Stimulated activated CD8-positive, alpha-beta memory T cell treated with anti-CD3 and anti-CD28 coated beads, Interleukin-2, amount 100 ng/mL, for 1 hour (primary cell): ENCODE measurements at regions not wholly inside any gene's neighbourhood (a gene's known extent, or its start where the extent isn't known, plus 50 kb on each side); places are given as distances from the start of the nearest gene placed in this dataset.
"Not testable (repeated sequence)": the region's sequence is repeated elsewhere in the genome, so short reads cannot be mapped to it uniquely, and the experiment has no call there.

Source experiments
- DNase-seq, 2 donors: peaks; one replicate each; pipeline ENCODE4 v3.0.0-alpha.2; 2020; ENCODE audit warnings: low read depth in 2 of 2

DNA sequence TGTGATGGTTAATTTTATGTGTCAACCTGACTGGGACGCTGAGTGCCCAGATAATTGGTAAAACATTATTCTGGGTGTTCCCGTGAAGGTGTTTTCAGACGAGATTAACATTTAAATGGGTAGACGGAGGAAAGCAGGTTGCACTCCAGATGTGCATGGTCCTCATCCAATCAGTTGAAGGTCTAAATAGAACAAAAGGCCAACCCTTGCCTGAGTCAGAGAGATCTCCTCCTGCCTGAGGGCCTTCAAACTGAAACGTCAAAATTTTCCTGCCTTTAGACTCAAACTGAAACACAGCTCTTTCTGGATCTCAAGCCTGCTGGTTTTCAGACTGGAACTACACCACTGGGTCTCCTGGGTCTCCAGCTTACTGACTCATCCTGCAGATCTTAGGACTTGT, 73.5 kb downstream of the NPIPA8 start:
- DNase-seq: not testable (repeated sequence)

DNA sequence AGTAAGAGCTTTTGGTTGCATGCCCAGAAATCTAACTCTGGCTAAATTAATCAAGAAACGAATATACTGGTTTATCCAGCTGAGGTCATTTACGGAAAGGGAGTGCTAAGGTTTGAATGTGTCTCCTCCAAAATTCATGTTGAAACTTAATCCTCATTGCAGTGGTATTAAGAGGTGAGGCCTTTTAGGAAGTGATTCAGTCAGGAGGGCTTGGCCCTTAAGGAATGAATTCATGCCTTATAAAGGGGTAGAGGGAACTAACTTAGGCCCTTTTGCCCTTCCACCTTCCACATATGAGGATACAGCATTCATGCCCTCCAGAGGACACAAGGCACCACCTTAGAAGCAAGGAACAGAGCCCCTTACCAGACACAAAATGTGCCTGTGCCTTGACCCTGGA, 74.7 kb downstream of the NPIPA8 start:
- DNase-seq: not testable (repeated sequence)

DNA sequence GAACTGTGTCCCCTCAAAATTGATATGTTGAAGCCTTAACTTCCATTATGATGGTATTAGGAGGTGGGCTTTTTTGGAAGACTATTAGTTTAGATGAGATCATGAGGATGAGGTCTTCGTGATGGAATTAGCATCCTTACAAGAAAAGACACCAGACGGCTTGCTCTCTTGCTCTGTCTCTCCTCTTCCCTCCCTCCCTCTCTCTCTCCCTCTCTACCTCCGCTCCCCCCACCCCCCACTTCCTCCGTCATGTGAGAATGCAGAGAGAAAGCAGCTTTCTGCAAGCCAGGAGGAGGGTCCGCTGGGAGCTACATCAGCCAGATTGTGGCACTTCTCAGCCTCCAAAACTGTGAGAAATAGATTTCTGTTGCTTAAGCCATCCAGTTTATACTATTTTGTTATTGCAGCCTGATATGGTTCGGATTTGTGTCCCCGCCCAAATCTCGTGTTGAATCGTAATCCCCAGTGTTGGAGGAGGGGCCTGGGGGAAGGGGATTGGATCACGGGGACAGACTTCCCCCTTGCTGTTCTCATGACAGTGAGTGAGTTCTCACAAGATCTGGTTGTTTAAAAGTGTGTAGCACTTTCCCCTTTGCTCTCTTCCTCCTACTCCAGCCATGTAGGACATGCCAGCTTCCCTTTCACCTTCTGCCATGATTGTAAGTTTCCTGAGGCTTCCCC, 76.9 kb downstream of the NPIPA8 start:
- not testable (repeated sequence) for DNase-seq

DNA sequence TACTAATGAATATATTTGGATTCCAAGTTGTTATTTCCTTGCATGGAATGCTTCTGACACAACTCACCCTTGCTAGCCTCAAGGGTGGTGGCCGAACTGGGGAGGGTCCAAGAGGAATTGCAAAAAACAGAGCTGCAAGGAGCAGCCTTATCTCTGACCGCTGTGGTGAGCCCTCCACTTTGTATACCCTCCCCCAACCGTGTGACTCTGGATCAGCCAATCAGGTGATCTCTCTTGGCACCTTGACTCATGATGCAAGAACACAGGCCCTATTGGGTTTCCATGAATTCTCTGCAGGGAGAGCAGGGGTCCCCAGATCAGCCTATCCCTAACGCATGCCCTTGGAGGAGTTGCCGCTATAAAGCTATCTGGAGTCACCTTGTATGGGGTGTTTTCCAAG, 83.6 kb downstream of the NPIPA8 start:
- DNase-seq: not testable (repeated sequence)

- DNase-seq: not testable (repeated sequence)
Observed at GRCh38 chr16:18230505-18230904, 106.0 kb downstream of the NPIPA8 start.

GRCh38 chr16:18222054-18223009, 114.2 kb downstream of the NPIPA8 start:
- not testable (repeated sequence) for DNase-seq

DNA sequence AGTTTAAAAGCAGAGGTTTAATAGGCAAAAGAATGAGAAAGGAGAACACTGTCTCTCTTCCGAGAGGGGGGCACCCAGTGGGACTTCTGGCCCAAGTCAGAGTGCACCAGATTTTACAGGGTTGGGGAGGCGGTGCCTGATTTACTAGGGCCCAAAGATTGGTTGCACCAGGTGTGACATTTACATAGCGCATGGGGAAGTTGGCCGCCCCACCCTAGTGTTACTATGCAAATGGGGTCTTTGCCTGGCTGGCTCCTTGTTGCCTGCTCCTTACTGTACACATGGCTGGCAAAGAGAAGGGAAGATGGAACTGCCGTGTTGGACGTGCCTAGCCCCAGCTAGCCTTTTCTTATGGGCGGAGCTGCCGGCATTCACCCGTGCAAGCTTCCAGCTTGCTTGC, 118.8 kb downstream of the NPIPA8 start:
- not testable (repeated sequence) for DNase-seq

- DNase-seq: not testable (repeated sequence)
Observed at GRCh38 chr16:18216814-18217213, 119.7 kb downstream of the NPIPA8 start.

- DNase-seq: not testable (repeated sequence)
Observed at GRCh38 chr16:18213810-18214209, 122.7 kb downstream of the NPIPA8 start.

GRCh38 chr16:18211505-18211904, 125.0 kb downstream of the NPIPA8 start:
- DNase-seq: not testable (repeated sequence)

DNA sequence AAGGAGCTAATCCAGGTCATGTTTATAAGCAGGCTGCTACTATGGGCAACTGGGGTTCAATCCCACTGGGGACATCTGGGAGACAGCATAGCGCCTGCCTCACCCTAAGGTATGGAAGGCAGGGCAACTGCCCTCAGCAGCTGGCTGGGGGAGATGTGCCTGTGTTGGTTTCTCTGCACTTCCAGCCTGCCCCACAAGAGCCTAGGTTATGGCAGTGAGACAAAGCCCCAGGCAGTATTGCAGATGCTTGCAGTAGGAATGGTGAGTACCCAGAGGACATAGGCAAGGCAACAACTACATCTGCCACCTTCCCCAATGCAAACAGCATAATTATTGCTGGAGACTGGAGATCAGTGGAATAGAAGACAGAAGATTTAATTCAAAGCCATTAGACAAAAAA, 131.8 kb downstream of the NPIPA8 start:
- DNase-seq: not testable (repeated sequence)

DNA sequence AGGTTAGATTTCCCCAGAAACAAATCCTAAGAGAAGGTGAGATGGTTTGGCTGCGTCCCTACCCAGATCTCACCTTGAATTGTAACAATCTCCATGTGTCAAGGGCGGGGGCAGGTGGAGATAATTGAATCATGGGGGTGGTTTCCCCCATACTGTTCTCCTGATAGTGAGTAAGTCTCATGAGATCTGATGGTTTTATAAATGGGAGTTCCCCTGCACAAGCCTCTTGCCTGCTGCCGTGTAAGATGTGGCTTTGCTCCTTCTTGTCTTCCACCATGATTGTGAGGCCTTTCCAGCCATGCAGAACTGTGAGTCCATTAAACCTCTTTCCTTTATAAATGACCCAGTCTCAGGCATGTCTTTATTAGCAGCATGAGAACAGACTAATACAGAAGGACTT, 132.2 kb downstream of the NPIPA8 start:
- not testable (repeated sequence) for DNase-seq

DNA sequence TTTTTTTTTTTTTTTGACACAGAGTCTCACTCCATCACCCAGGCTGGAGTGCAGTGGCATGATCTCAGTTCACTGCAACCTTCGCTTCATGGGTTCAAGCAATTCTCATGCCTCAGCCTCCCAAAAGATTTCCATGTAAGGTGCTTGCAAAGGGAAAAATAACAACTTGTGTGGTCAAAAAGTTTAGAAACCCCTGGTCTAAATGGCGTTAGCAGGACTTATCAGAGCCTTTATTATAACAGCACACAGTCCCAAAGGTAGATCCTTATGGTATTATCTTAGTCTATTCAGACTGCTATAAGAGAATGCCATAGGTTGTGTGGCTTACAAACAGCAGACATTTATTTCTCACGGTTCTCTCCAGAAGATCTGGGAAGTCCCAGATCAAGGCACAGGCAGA, 135.0 kb downstream of the NPIPA8 start:
- not testable (repeated sequence) for DNase-seq

- not testable (repeated sequence) for DNase-seq
Observed at GRCh38 chr16:18192389-18192788, 144.1 kb downstream of the NPIPA8 start.

- not testable (repeated sequence) for DNase-seq
Observed at GRCh38 chr16:18190179-18190578, 146.4 kb downstream of the NPIPA8 start.

GRCh38 chr16:18184755-18185154, 151.8 kb downstream of the NPIPA8 start:
- not testable (repeated sequence) for DNase-seq

GRCh38 chr16:18181028-18181427, 155.5 kb downstream of the NPIPA8 start:
- not testable (repeated sequence) for DNase-seq

- not testable (repeated sequence) for DNase-seq
Observed at GRCh38 chr16:18173945-18174497, 162.5 kb downstream of the NPIPA8 start.

DNA sequence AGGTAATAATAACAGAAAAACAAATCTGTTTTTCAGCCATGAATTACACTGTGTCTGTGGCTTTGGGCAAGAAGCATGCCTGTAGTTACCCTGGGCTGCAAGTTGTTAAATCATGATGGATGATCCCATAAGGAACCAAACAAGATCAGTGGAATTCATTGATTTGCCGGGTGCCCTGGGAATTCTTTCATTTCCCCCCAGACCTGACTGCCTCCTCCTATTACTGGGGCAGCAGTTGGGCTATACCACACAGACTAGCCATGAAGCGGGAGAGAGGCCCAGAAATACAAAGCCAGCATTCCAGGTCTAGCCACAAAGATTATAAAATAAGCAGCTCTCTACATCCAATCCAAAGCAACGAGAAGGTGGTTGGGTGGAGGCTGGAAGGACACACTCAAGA, 174.2 kb downstream of the NPIPA8 start:
- not testable (repeated sequence) for DNase-seq

GRCh38 chr16:18161224-18161623, 175.3 kb downstream of the NPIPA8 start:
- DNase-seq: not testable (repeated sequence)

DNA sequence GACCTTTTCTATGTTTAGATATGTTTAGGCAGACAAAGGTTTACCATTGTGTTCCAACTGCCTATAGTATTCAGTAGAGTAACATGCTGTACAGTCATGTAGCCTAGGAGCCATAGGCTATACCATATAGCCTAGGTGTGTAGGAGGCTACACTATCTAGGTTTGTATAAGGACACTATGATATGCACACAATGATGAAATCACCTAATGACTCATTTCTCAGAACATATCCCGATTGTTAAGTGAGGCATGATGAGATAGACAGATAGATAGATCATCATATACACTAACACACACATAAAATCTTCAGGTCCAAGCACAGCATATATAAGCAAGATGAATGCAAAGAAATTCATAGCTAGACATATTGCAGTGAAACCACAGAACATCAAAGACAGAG, 177.4 kb downstream of the NPIPA8 start:
- not testable (repeated sequence) for DNase-seq

- DNase-seq: not testable (repeated sequence)
Observed at GRCh38 chr16:18157854-18158253, 178.7 kb downstream of the NPIPA8 start.
